LoVo (cell line): ENCODE measurements at regions not wholly inside any gene's neighbourhood (a gene's known extent, or its start where the extent isn't known, plus 50 kb on each side); places are given as distances from the start of the nearest gene placed in this dataset.

ENCODE experiments used
- DNase-seq: peaks from one replicate; pipeline ENCODE4 v3.0.0-alpha.2; 2016; ENCODE audit warnings: low spot score

DNA sequence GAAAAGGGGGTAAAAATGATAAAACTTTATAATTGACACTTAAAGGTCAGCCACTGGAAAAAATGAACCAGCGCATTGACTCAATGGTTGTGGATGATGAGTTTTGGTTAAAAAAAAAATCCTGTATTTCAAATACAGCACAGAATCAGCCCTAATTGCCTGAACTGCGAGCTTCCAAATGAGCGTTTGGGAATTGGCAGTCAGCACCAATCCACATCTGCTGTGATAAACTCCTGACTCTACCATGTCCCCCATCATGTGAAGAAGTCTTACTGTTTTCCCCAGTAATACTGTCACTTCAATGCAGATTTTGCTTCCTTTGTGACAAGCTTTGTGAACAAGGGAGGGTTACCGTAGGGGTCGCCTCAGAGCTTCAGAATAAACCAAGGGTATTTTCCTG, 235.4 kb downstream of the EBLN2 start:
- DNase-seq, result no peak

DNA sequence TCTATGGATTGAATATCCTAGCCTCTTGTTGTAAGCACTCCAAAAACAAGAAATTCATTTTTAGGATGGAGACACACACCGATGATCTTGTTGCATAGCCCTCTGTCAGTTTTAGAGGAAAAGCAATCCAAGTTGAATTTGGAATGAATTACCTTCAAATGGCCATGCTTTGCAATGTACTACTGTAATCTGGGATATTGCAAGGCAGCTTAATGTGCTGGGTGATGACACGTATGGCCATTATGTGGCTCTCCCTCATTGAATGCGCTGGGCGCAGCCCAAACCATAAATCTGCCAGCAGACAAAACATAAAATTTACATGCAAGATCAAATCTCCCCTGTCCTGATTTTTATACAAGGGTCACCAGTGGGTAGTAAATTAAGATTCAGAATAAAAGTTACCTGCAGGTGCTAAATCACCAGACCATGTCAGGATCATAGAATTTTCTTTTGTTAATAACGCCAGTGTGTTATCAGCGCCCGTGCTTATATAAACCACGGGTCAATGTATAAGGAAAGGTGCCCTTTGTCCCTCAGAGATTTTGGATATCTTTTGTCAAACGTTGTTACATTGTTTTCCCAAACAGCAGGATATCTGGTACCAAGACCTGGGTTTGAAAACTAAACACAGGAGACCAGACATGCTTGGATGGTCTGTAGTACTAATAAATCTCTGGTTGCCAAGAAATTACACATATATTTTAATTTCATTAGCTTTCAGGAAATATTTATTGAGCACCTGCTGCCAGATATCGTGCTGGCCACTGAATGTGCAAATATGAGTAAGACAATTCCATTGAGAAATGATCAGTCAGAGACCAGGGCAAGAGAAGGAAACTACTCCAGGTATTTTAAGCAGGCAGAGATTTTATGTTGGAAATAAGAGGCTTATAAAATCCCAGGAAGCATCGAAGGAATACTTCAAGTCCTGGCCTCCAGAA, 237.1 kb downstream of the EBLN2 start:
- DNase-seq, result no peak

DNA sequence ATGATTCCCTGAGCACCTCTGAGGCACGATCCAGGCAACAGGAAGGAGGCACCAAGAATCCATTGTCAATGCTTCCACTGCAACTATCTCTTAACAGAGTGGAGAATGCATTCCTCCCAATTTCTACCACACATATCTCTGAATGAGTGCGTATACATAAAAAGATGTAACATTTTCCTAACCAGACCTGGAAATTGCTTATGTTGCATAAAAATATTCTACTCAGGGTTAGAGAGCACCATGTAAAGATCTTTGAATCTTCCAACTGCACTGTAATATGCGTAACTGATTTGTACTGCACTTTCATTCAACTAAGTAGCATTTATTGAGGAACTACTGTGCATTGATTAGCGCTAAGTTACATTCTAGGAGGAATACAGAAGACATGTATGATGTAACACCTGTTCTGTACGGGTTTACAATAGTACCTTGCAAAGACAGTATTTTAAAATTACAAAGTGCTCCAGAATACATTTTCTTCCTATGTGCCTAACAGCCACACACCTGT, 237.8 kb downstream of the EBLN2 start:
- DNase-seq, result no peak

DNA sequence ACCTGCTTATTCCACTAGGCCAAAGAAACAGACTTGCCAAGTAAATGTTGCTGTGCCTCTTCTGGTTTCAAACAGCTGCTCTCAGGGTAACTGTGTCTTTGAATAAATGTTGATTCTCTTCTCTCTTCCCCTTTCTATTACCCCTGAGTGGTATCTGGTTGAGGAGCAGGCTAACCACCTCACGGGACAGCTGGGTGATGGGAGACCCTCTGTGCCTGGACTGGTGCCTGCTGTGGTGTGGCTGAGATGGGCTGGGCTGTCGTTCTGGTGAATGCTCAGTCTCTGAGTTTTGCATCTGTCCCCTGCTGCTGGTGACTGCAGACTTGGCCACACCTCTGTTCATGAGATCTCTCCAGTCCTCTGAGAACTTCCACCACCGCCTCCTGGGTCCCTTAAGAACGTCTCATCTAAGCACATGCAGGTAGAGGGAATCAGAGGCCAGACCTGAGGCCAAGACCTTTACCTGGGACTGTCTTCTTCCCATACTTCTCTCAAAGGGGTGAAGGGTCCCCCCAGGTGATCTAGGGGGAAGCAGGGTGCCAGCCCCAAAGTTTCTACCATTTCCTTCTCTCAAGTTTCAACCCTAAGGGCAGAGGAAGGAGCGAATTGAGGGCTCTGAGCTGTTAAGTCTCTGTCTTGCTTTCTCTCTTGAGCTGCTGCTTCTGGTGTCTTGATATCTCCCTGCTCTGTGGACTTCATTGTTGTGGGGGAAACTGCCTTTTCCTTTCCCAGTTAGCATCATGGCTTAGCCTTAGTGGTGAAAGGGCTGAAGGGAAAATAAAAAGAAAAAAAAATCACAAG, 252.9 kb downstream of the EBLN2 start:
- no peak for DNase-seq

DNA sequence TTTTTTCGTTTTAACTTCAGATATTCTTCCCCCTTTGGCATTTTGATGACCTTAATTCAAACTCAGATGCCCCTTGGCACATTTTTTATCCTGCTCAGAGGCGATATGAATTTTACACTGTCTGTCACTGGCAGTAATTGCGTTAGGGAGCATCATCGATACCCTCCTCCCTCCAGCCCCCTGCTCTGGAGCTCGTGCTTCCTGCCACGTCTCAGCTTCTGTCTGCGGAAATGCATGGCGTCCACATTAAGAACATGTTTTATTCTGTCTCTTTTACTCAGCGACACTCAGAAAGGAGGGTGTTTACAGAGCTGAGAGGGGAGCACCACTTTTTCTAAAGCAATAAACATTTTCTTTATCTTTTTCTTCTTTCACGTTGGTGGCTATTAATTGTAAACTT, 254.2 kb downstream of the EBLN2 start:
- DNase-seq, result no peak

DNA sequence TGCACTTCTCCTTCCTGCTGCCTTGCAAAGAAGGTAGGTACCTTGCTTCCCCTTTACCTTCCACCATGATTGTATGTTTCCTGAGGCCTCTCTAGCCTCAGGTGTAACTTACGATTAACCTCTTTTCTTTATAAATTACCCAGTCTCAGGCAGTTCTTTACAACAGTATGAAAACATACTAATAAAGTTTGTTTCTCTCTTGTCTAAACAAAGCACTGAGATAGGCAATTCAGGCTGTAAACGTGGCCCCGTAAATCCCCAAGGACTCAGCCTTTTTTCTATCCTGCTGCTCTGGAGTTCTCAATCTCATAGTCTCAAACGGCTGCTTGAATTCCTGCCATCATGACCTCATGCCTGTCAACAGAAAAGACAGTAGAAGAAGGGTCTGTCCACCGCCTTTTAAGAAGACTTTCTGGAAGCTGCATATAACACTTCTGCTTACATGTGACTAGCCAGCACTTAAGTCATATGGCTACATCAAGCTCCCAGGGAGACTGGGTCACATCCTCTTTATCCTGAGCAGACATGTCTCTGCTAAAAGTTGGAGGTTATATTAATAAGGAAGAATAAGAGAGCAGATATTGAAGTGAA, 257.8 kb downstream of the EBLN2 start:
- DNase-seq, result no peak

DNA sequence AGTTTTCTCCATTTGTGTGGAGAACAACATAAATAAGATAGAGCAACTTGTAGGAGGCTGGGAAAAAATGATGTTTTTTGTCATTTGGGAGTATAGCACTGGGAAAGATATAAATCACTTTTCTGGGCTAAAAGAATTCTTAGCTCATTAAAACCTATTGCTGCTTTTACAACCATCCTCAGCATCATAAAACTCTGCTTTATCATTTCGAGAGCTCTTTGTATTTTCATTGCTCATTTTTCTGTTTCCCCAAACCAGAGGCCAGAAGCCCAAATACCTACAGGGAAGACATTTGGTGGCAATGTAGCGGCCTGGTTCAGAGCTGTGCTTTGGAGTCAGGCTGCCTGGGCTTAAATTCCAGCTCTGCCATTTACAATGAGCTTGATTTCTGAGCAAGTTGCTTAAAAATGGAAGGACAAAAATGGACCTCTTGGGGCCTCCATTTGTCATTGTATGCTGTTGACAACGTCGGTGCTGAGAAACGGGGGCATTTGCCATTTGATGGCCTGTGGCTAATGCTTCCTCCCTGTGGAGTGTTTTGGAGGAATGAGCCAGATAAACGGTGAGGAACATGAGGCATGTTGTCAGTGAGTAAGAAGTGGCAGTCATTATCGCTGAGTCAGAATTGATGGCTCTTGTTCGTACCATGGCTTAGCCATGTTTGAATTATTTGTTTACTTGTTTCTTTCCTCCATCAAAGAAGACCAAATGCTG, 260.0 kb downstream of the EBLN2 start:
- DNase-seq, result no peak

DNA sequence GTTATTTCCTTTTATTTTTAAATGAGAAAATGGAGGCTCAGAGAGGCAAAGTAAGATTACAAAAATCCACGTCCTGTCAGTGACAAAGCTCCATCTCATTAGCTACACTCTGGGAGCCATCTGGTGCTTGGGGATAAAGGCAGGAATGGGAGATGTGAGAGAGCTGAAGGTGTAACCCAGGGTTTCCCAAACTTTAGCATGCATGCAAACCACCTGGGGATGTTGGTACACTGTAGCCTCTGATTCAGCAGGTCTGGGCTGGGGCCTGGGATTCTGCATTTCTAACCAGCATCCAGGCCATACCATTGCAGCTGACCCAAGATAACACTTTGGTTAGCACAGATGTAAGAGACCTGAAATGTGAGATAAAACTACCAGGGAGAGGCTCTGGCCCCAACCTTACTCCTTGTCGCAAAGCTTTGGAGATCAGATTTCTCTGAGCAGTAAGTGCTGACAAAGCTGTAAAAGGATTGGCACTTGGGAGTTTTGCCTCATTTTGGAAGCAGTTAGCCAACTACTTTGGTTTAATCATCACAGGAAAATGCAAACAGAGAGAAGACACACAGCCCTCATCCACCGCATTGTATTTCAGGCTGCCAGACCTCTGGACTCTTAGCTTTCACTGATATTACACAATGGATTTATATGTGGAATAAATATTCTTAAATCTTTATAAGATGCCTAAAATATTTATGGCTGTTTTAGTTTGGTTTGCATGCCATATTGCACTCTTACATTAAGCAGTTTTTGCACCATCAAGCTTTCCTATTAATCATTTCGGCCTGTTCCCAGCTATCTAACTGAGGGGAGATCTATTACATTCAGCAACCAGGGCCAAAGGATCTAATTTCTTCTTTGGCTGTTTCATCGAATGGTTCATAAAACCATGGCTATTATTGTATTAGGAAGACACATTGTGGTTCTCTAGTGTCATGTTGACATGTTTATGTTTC, 263.0 kb downstream of the EBLN2 start:
- DNase-seq, result no peak

DNA sequence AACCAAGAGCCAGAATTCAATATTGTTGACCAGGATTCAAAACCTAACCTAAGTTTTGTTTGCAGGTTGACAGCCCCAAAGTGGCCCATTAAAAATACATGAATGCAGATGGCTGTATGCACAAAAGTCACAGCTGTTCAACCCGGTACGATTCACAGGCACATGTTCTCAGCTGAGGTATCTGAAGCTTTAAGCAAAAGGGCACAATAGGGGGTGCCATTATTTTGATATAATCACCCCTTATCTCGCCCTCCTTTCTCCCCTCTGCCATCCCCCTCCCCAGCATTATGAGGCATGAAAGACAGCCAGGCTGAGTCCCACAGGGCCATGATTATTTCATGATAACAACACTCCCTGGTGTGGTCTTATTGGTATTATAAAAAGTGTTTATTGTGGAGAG, 264.9 kb downstream of the EBLN2 start:
- DNase-seq, result no peak

DNA sequence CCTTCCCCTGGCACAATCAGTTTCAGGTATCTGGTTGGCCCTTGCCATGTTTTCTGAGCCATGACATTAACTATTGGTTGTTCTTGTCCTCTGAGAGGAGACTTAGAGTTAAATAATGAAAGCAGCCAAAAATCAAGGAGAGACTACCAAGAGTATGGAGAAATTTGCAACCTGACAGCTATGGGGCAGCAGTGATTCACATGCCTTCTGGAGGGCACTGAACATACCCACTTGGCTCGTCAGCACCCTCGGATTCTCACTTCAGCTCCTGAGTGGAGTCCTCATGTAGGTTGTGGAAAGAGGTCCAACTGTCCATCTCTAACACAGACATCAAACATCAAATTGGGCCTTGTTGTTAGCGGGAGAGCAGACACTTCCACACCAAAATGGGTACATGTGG, 265.6 kb downstream of the EBLN2 start:
- no peak for DNase-seq
